ENCODE measurements at regions not wholly inside any gene's neighbourhood (a gene's known extent, or its start where the extent isn't known, plus 50 kb on each side); places are given as distances from the start of the nearest gene placed in this dataset.

DNA sequence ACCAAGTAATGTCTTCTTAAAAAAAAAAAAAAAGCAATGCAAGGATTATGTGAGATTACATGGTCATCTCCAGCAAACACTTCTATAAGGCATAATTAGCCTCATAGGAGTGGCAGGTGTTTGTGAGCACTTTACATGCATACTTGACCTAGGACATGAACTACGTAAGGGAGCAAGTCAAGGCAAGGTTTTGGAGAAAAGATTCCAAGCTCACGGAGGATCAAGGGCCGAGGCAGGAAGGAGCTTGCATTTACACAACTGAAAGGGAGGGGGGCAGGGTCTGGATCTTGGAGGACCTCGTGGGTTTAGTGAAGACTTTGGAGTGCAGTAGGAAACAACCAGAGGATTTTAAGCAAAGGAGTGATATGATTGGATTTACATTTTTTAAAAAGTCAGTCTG, 112.5 kb downstream of the CCER1 start:
- TF ChIP-seq, protein P1, sequence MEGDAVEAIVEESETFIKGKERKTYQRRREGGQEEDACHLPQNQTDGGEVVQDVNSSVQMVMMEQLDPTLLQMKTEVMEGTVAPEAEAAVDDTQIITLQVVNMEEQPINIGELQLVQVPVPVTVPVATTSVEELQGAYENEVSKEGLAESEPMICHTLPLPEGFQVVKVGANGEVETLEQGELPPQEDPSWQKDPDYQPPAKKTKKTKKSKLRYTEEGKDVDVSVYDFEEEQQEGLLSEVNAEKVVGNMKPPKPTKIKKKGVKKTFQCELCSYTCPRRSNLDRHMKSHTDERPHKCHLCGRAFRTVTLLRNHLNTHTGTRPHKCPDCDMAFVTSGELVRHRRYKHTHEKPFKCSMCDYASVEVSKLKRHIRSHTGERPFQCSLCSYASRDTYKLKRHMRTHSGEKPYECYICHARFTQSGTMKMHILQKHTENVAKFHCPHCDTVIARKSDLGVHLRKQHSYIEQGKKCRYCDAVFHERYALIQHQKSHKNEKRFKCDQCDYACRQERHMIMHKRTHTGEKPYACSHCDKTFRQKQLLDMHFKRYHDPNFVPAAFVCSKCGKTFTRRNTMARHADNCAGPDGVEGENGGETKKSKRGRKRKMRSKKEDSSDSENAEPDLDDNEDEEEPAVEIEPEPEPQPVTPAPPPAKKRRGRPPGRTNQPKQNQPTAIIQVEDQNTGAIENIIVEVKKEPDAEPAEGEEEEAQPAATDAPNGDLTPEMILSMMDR (IDR thresholded peaks at IDR 0.05): no peak
- Mint-ChIP-seq H3K4me1 (no peaks in the 10 kb centered on the region), H3K4me3 (no peak overlapping the region), H3K27ac (no peak overlapping the region), H3K27me3 (peaks cover 3% of the 10 kb centered on the region), H3K36me3 (ENCODE audit: low read depth) (no peaks in the 10 kb centered on the region), H3K9me3 (no peaks in the 10 kb centered on the region)
- DNase-seq (no peak), ATAC-seq (ENCODE audit: low read depth) (no peak)
- CTCF ChIA-PET: no interaction called here
- intact Hi-C loops (cut with micrococcal nuclease): no loop called here
- POLR2A ChIA-PET: no interaction called here

DNA sequence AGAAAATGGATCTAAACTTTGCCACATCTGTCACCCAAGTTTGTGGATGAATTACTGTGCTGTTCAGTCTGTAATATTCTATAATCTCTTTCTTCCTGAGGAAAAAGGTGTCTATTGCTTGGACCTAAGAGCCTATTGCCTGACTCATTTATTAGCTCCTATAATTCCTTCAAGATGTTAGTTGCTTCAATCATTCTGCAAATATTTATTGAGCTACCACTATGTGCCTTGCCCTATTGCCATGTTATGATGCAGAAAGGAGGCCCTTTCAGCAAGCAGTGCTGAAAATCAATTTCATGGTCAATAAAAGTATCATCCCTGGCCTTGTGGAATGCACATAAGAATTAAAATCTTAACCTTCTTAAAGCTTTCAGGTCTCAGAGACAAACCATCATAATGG, 113.6 kb downstream of the CCER1 start:
- Mint-ChIP-seq H3K27ac (no peak overlapping the region), H3K4me3 (no peak overlapping the region), H3K36me3 (ENCODE audit: low read depth) (no peaks in the 10 kb centered on the region), H3K27me3 (peaks cover 2% of the 10 kb centered on the region), H3K4me1 (no peaks in the 10 kb centered on the region), H3K9me3 (no peaks in the 10 kb centered on the region)
- CTCF ChIA-PET: no interaction called here
- TF ChIP-seq, protein P1 (IDR thresholded peaks at IDR 0.05): no peak
- intact Hi-C loops (cut with micrococcal nuclease): no loop called here
- DNase-seq (no peak), ATAC-seq (ENCODE audit: low read depth) (no peak)
- POLR2A ChIA-PET: no interaction called here

DNA sequence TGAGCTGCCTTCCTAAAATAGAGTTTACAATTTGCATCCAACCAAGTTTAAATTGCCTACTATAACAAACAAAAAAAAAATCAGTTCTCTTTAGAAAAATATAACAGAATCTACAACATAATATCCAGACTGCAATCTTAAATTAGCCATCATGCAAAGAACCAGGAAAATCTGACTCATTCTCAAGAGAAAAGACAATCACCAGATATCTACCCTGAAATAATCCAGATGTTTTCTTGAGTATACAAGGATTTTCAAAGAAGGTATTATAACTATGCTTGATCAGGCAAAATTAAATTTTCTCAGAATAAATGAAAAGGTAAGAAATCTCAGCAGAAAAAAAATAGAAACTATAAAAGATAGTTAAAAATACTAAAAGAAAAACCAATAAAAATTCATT, 115.6 kb downstream of the CCER1 start:
- Mint-ChIP-seq H3K27ac (no peak overlapping the region), H3K4me1 (no peaks in the 10 kb centered on the region), H3K9me3 (no peaks in the 10 kb centered on the region), H3K4me3 (no peak overlapping the region), H3K36me3 (ENCODE audit: low read depth) (no peaks in the 10 kb centered on the region), H3K27me3 (peaks cover 2% of the 10 kb centered on the region)
- no peak for ATAC-seq (ENCODE audit: low read depth)
- ChIA-PET CTCF (no interaction called here), POLR2A (no interaction called here)
- intact Hi-C loops (cut with micrococcal nuclease): no loop called here
- DNase-seq: no peak
- TF ChIP-seq, protein P1 (IDR thresholded peaks at IDR 0.05): no peak

DNA sequence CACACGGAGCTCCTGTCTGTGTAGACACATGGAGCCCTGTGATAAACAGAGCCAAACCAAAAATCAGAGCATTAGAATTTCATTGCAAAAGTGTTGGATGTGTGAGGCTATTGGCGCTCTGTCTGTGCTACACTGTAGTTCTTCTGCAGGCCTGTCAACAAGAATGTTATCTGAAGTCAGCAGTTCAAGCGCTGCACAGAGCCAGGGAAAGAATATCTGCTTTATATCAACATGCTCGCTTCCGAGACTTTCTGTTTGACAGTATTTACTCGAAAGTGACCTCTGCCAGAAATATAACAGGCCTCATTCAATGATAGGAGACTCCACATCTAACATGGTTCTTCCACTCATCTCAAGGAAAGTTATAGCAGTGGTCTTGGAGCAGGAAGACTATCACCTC, 118.3 kb downstream of the CCER1 start:
- ChIA-PET POLR2A (no interaction called here), CTCF (no interaction called here)
- Mint-ChIP-seq H3K4me3 (no peak overlapping the region), H3K27ac (no peak overlapping the region), H3K27me3 (no peaks in the 10 kb centered on the region), H3K4me1 (peaks cover 7% of the 10 kb centered on the region), H3K36me3 (ENCODE audit: low read depth) (no peaks in the 10 kb centered on the region), H3K9me3 (no peaks in the 10 kb centered on the region)
- TF ChIP-seq, protein P1 (IDR thresholded peaks at IDR 0.05): no peak
- intact Hi-C loops (cut with micrococcal nuclease): no loop called here
- ATAC-seq (ENCODE audit: low read depth) (no peak), DNase-seq (no peak)

DNA sequence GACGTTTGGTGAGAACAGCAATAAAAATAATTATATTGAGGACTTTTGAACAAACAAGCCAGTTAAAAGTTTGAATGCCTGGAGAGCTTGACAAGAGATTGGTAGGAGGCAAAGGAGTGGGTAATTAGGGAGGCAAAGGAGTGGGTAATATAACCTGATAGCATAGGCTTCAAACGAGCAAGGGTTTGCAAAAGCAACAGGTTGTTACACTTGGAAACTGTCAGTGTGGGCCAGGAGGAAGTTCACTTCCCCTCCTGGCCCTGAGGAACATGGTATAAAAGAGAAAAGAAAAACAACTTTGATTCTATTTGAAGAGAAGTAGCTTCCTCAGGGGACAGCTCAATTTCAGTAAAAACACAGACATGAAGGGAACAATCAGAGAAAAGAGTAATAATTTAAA, 121.7 kb downstream of the CCER1 start:
- intact Hi-C loops (cut with micrococcal nuclease): no loop called here
- no peak overlapping the region for H3K4me3 Mint-ChIP-seq
- no peak overlapping the region for H3K27ac Mint-ChIP-seq
- CTCF ChIA-PET: no interaction called here
- POLR2A ChIA-PET: interaction anchor here (0.6 to 0.7 kb wide), 2 partner anchors 804 to 1495 kb away, joined by 3 read pairs; no protein-coding TSS in a partner anchor
- peaks cover 7% of the 10 kb centered on the region for H3K4me1 Mint-ChIP-seq
- no peaks in the 10 kb centered on the region for H3K36me3 Mint-ChIP-seq (ENCODE audit: low read depth)
- ATAC-seq (ENCODE audit: low read depth) (no peak), DNase-seq (no peak)
- no peaks in the 10 kb centered on the region for H3K9me3 Mint-ChIP-seq
- TF ChIP-seq, protein P1 (IDR thresholded peaks at IDR 0.05): no peak
- H3K27me3 Mint-ChIP-seq: no peaks in the 10 kb centered on the region

All from activated B cell treated with CpG ODN at 0.5 μM for 24 hours (primary cell).